ENCODE measurements at regions not wholly inside any gene's neighbourhood (a gene's known extent, or its start where the extent isn't known, plus 50 kb on each side); places are given as distances from the start of the nearest gene placed in this dataset.

- DNase-seq (ENCODE audit: low read depth in 2 of 2): no peak
Measured at GRCh38 chr2:120898961-120899750, 163.5 kb downstream of the GLI2 start.

- no peak for DNase-seq (ENCODE audit: low read depth in 2 of 2)
Measured at GRCh38 chr2:120899771-120900170, 164.1 kb downstream of the GLI2 start.

GRCh38 chr2:120901201-120901600, 165.5 kb downstream of the GLI2 start:
- DNase-seq (ENCODE audit: low read depth in 2 of 2): no peak

GRCh38 chr2:120902592-120902991, 166.9 kb downstream of the GLI2 start:
- DNase-seq (ENCODE audit: low read depth in 2 of 2): no peak

- DNase-seq (ENCODE audit: low read depth in 2 of 2): no peak
Measured at GRCh38 chr2:120904379-120904778, 168.7 kb downstream of the GLI2 start.

GRCh38 chr2:120904830-120905234, 169.2 kb downstream of the GLI2 start:
- no peak for DNase-seq (ENCODE audit: low read depth in 2 of 2)

- no peak for DNase-seq (ENCODE audit: low read depth in 2 of 2)
Measured at GRCh38 chr2:120905298-120905697, 169.6 kb downstream of the GLI2 start.

- no peak for DNase-seq (ENCODE audit: low read depth in 2 of 2)
Measured at GRCh38 chr2:120905824-120906571, 170.3 kb downstream of the GLI2 start.

- DNase-seq (ENCODE audit: low read depth in 2 of 2): no peak
Measured at GRCh38 chr2:120906914-120907313, 171.2 kb downstream of the GLI2 start.

- DNase-seq (ENCODE audit: low read depth in 2 of 2): no peak
Measured at GRCh38 chr2:120907822-120908221, 172.2 kb downstream of the GLI2 start.

- no peak for DNase-seq (ENCODE audit: low read depth in 2 of 2)
Measured at GRCh38 chr2:120908314-120908975, 172.8 kb downstream of the GLI2 start.

- no peak for DNase-seq (ENCODE audit: low read depth in 2 of 2)
Measured at GRCh38 chr2:120909102-120909501, 173.4 kb downstream of the GLI2 start.

- no peak for DNase-seq (ENCODE audit: low read depth in 2 of 2)
Measured at GRCh38 chr2:120910164-120910563, 174.5 kb downstream of the GLI2 start.

GRCh38 chr2:120910956-120911951, 175.6 kb downstream of the GLI2 start:
- DNase-seq (ENCODE audit: low read depth in 2 of 2): no peak

- no peak for DNase-seq (ENCODE audit: low read depth in 2 of 2)
Measured at GRCh38 chr2:120912101-120912985, 176.7 kb downstream of the GLI2 start.

- DNase-seq (ENCODE audit: low read depth in 2 of 2): no peak
Measured at GRCh38 chr2:120913972-120914838, 178.5 kb downstream of the GLI2 start.

GRCh38 chr2:120914839-120915521, 179.3 kb downstream of the GLI2 start:
- no peak for DNase-seq (ENCODE audit: low read depth in 2 of 2)

- no peak for DNase-seq (ENCODE audit: low read depth in 2 of 2)
Measured at GRCh38 chr2:120915670-120916069, 180.0 kb downstream of the GLI2 start.

GRCh38 chr2:120916446-120916845, 180.8 kb downstream of the GLI2 start:
- DNase-seq (ENCODE audit: low read depth in 2 of 2): no peak
